HepG2 (cell line): ENCODE measurements at regions not wholly inside any gene's neighbourhood (a gene's known extent, or its start where the extent isn't known, plus 50 kb on each side); places are given as distances from the start of the nearest gene placed in this dataset.

ENCODE experiments used
- GABPA ChIP-seq, 2 experiments: IDR thresholded peaks; 2 replicates each; pipeline ENCODE4 v1.6.1; 2011 to 2016; ENCODE audit warnings: low read depth in 2 of 2, low read length in 1 of 2, missing biosample characterization in 1 of 2, missing genetic modification characterization in 1 of 2
- GFI1 ChIP-seq: sonication (generic); formaldehyde crosslinking; IDR thresholded peaks from 2 replicates; pipeline ENCODE4 v1.5.0; 2020; ENCODE audit warnings: missing genetic modification reagents, mild to moderate bottlenecking, borderline replicate concordance
- KLF16 ChIP-seq, 2 experiments: sonication (generic) in 1 of 2; formaldehyde crosslinking in 1 of 2; IDR thresholded peaks; 2 replicates each; pipeline versions ENCODE4 v1.6.1 to v1.8.0; 2016 to 2023; ENCODE audit warnings: missing genetic modification reagents in 2 of 2, missing compliant biosample characterization in 1 of 2
- SMAD3 ChIP-seq: sonication (generic); formaldehyde crosslinking; IDR thresholded peaks from 2 replicates; pipeline ENCODE4 v1.4.0; 2020; ENCODE audit warnings: missing genetic modification reagents
- SUZ12 ChIP-seq: fragments of 150-350 bp; IDR thresholded peaks from 2 replicates; pipeline ENCODE4 v1.6.1; 2014; ENCODE audit warnings: low read depth, low read length
- THAP11 ChIP-seq: IDR thresholded peaks from 2 replicates; pipeline ENCODE4 v1.6.1; 2016; ENCODE audit warnings: missing biosample characterization, missing genetic modification reagents
- THAP7 ChIP-seq: sonication (generic); formaldehyde crosslinking; IDR thresholded peaks from 2 replicates; pipeline ENCODE4 v1.8.1; 2023; ENCODE audit warnings: mild to moderate bottlenecking, missing genetic modification reagents
- ZBTB14 ChIP-seq: sonication (generic); formaldehyde crosslinking; IDR thresholded peaks from 2 replicates; pipeline ENCODE4 v1.4.0; 2020; ENCODE audit warnings: missing genetic modification reagents
- ZMYM3 ChIP-seq: sonication (generic); formaldehyde crosslinking; IDR thresholded peaks from 2 replicates; pipeline ENCODE4 v1.5.1; 2020; ENCODE audit warnings: mild to moderate bottlenecking, missing genetic modification reagents
- ZNF317 ChIP-seq: sonication (generic); formaldehyde crosslinking; IDR thresholded peaks from 2 replicates; pipeline ENCODE4 v1.5.0; 2020; ENCODE audit warnings: mild to moderate bottlenecking, missing genetic modification reagents
- ZNF33A ChIP-seq: sonication (generic); formaldehyde crosslinking; IDR thresholded peaks from 2 replicates; pipeline ENCODE4 v1.5.1; 2020; ENCODE audit warnings: missing genetic modification reagents, mild to moderate bottlenecking, moderate library complexity, borderline replicate concordance
- ZNF530 ChIP-seq: sonication (generic); formaldehyde crosslinking; IDR thresholded peaks from 2 replicates; pipeline ENCODE4 v1.5.0; 2020; ENCODE audit warnings: low read depth, mild to moderate bottlenecking, missing genetic modification reagents
- ZNF720 ChIP-seq: sonication (generic); formaldehyde crosslinking; IDR thresholded peaks from 2 replicates; pipeline ENCODE4 v1.4.0; 2020; ENCODE audit warnings: missing genetic modification reagents
- ZNF746 ChIP-seq: sonication (generic); formaldehyde crosslinking; IDR thresholded peaks from 2 replicates; pipeline ENCODE4 v1.8.0; 2022; ENCODE audit warnings: mild to moderate bottlenecking, missing genetic modification reagents
- ZNF766 ChIP-seq: sonication (generic); formaldehyde crosslinking; IDR thresholded peaks from 2 replicates; pipeline ENCODE4 v1.5.0; 2020; ENCODE audit warnings: missing genetic modification reagents, borderline replicate concordance
- ZNF770 ChIP-seq: sonication (generic); formaldehyde crosslinking; IDR thresholded peaks from 2 replicates; pipeline ENCODE4 v1.5.0; 2020; ENCODE audit warnings: mild to moderate bottlenecking, missing genetic modification reagents
- ZNF879 ChIP-seq: sonication (generic); formaldehyde crosslinking; IDR thresholded peaks from 2 replicates; pipeline ENCODE4 v1.8.1; 2023; ENCODE audit warnings: missing genetic modification reagents
- TF ChIP-seq, protein P1 (sequence below): sonication (generic); formaldehyde crosslinking; IDR thresholded peaks from 2 replicates; pipeline ENCODE4 v1.8.1; 2023; ENCODE audit warnings: mild to moderate bottlenecking, inconsistent platforms, moderate library complexity, missing genetic modification reagents, borderline replicate concordance
- TF ChIP-seq, protein P2 (sequence below): sonication (generic); formaldehyde crosslinking; IDR thresholded peaks from 2 replicates; pipeline ENCODE4 v1.5.1; 2020; ENCODE audit warnings: mild to moderate bottlenecking, missing genetic modification reagents, moderate library complexity

DNA sequence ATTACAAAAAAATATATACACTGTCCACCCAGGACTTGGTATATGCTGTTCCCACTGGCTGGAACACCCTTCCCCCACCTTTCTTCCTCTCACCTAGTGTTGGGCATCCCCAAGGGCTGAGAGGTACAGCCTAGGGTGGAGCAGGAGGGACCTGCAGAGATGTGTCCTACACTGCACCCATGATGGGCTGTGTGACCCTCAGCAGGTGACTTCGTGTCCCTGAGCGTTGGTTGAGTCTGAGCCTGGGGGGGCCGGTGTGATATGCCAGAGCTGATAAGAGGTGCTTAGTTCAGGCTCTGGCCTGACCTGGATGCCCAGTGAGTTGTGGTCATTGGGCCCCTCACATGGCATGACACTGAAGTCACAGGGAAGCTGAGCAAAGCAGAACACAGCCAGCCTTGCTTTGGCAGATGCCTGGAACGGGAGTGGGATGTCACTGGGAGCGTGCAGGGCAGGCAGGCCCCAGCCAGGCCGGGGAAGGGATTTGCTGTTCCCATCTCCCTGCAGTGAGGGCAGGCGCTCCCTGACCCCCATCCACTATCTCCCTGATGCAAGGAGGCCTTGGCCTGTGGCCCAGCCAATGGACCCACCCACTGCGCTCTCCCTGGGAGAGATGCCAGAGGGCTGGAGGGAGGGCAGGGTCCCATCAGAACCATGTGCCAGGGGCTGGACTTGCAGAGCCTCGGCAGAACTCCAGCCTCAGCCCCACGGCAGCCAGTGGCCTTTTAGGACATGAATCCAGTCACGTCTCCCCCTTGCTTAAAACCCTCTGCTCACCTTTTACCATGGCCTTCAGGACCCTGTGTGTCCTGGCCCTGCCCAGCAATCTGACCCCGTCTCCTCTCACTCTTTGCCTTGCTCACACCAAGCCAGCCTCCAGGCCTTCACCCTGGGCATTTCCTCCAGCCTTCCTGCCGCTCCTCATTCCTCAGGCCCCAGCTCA is 138.9 kb downstream of the MN1 start (continued):
- TF ChIP-seq ZBTB14 (no peak), ZNF766 (CRISPR knock-in tag) (no peak), ZNF530 (no peak), KLF16 (CRISPR knock-in tag; IDR thresholded peaks at IDR 0.05) (no peak), GABPA (IDR thresholded peaks at IDR 0.05; ENCODE audit: low read depth, low read length) (no peak), GABPA (CRISPR knock-in tag; IDR thresholded peaks at IDR 0.05; ENCODE audit: low read depth) (no peak), ZNF746 (peak; percentile 70; the same call in 1 of the 2 replicates), ZMYM3 (CRISPR knock-in tag) (no peak), SUZ12 (no peak), ZNF720 (CRISPR knock-in tag) (no peak), ZNF770 (no peak), ZNF317 (no peak; the same call in 1 of the 2 replicates), THAP7 (0 out of 2 replicates have a peak, but pooled peaks have one; percentile 29), GFI1 (no peak), SMAD3 (CRISPR knock-in tag) (no peak), ZNF33A (CRISPR knock-in tag) (no peak), ZNF879 (CRISPR knock-in tag) (no peak), THAP11 (no peak)
- TF ChIP-seq, protein P1, sequence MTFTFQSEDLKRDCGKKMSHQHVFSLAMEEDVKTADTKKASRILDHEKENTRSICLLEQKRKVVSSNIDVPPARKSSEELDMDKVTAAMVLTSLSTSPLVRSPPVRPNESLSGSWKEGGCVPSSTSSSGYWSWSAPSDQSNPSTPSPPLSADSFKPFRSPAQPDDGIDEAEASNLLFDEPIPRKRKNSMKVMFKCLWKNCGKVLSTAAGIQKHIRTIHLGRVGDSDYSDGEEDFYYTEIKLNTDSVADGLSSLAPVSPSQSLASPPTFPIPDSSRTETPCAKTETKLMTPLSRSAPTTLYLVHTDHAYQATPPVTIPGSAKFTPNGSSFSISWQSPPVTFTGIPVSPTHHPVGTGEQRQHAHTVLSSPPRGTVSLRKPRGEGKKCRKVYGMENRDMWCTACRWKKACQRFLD, result no peak
- TF ChIP-seq, protein P2, sequence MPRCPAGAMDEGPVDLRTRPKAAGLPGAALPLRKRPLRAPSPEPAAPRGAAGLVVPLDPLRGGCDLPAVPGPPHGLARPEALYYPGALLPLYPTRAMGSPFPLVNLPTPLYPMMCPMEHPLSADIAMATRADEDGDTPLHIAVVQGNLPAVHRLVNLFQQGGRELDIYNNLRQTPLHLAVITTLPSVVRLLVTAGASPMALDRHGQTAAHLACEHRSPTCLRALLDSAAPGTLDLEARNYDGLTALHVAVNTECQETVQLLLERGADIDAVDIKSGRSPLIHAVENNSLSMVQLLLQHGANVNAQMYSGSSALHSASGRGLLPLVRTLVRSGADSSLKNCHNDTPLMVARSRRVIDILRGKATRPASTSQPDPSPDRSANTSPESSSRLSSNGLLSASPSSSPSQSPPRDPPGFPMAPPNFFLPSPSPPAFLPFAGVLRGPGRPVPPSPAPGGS, result no peak
